ENCODE measurements at regions not wholly inside any gene's neighbourhood (a gene's known extent, or its start where the extent isn't known, plus 50 kb on each side); places are given as distances from the start of the nearest gene placed in this dataset.

GRCh38 chr15:98445315-98445714 is 203.0 kb upstream of the IGF1R start:
- ChIA-PET POLR2A (no interaction called here), CTCF (interaction anchor here (0.9 to 1.2 kb wide), 3 partner anchors 10 to 75 kb away, joined by 3 to 5 read pairs (median 3); no protein-coding TSS in a partner anchor)
- no peak for DNase-seq (ENCODE audit: extremely low spot score)
- no peak for TF ChIP-seq CTCF (IDR thresholded peaks at IDR 0.05; ENCODE audit: control extremely low read depth, extremely low read depth, low read depth, missing control alignments)

- no peak for TF ChIP-seq CTCF (IDR thresholded peaks at IDR 0.05; ENCODE audit: control extremely low read depth, extremely low read depth, low read depth, missing control alignments)
- no peak for DNase-seq (ENCODE audit: extremely low spot score)
- POLR2A ChIA-PET = no interaction called here
- CTCF ChIA-PET = interaction anchor here (0.9 to 1.2 kb wide), 2 partner anchors 18 to 74 kb away, joined by 3 to 5 read pairs; no protein-coding TSS in a partner anchor
Measured at GRCh38 chr15:98446083-98446482, 202.3 kb upstream of the IGF1R start.

GRCh38 chr15:98447069-98447468 is 201.3 kb upstream of the IGF1R start:
- ChIA-PET POLR2A (no interaction called here), CTCF (interaction anchor here (0.9 kb wide), 1 partner anchor 25 kb away, joined by 3 read pairs; no protein-coding TSS in a partner anchor)
- DNase-seq (ENCODE audit: extremely low spot score) = no peak
- no peak for TF ChIP-seq CTCF (IDR thresholded peaks at IDR 0.05; ENCODE audit: control extremely low read depth, extremely low read depth, low read depth, missing control alignments)

GRCh38 chr15:98451236-98451635 is 197.1 kb upstream of the IGF1R start:
- no peak for TF ChIP-seq CTCF (IDR thresholded peaks at IDR 0.05; ENCODE audit: control extremely low read depth, extremely low read depth, low read depth, missing control alignments)
- no peak for DNase-seq (ENCODE audit: extremely low spot score)
- POLR2A ChIA-PET = no interaction called here
- CTCF ChIA-PET = no interaction called here

GRCh38 chr15:98452238-98452637 is 196.1 kb upstream of the IGF1R start:
- TF ChIP-seq CTCF (IDR thresholded peaks at IDR 0.05; ENCODE audit: control extremely low read depth, extremely low read depth, low read depth, missing control alignments) = no peak
- CTCF ChIA-PET = interaction anchor here (1.5 kb wide), 1 partner anchor 10 kb away, joined by 6 read pairs; no protein-coding TSS in a partner anchor
- no peak for DNase-seq (ENCODE audit: extremely low spot score)
- POLR2A ChIA-PET = no interaction called here

GRCh38 chr15:98455904-98456303 is 192.4 kb upstream of the IGF1R start:
- CTCF ChIA-PET = interaction anchor here (0.7 to 1.1 kb wide), 4 partner anchors 11 to 27 kb away, joined by 3 to 5 read pairs (median 3); no protein-coding TSS in a partner anchor
- TF ChIP-seq CTCF (IDR thresholded peaks at IDR 0.05; ENCODE audit: control extremely low read depth, extremely low read depth, low read depth, missing control alignments) = no peak

More at GRCh38 chr15:98455904-98456303, 192.4 kb upstream of the IGF1R start:
- no peak for DNase-seq (ENCODE audit: extremely low spot score)
- POLR2A ChIA-PET = no interaction called here

Data from GM10248 (cell line).